ENCODE measurements at regions not wholly inside any gene's neighbourhood (a gene's known extent, or its start where the extent isn't known, plus 50 kb on each side); places are given as distances from the start of the nearest gene placed in this dataset.

DNA sequence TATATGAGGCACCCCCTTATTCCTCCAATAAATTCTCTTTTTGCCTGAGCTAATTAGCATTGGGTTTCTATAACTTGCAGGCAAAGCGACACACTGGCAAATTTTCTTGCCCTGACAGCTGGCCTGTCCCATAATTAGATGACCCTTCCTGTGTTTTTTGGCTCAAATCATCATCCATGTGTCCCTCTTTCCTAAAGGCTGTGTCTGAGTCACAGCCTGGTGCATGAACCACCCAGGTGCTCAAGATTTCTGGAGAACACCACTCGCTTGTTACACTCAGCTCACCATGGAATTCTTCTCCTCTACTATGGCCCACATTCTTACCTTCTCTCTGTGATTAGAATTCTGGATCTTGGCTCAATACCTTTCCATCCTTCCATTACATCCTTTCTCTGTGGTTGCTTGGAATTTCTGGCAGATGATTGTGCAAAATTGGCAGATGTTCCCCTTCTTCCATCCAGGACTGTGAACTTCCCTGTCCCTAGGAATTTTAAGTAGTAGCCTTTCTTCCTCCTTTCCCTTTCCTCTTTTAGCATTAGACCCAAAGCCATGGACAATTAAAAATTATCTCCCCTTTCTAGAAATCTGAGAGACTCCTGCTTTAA lies 116.0 kb upstream of the ANKRD1 start:
- no peak for DNase-seq (ENCODE audit: low read depth)

DNA sequence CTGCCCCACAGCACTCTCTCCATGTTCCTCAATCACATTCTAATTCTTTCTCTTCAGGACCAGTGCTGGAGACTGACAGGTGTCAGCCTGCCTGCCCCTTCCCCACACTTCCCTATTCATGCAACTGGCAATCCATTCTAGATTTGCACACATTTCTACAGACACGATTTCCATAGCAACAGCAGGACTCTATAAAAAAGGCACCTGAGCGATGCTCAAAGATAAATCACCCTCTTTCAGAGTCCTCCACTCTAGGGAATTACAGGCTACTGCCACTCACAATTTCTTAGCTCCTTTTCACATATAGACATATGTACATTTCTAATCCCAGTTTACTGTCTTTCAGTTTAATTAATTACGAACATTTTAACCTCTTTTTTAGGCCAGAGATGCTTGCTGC lies 118.1 kb upstream of the ANKRD1 start:
- no peak for DNase-seq (ENCODE audit: low read depth)

DNA sequence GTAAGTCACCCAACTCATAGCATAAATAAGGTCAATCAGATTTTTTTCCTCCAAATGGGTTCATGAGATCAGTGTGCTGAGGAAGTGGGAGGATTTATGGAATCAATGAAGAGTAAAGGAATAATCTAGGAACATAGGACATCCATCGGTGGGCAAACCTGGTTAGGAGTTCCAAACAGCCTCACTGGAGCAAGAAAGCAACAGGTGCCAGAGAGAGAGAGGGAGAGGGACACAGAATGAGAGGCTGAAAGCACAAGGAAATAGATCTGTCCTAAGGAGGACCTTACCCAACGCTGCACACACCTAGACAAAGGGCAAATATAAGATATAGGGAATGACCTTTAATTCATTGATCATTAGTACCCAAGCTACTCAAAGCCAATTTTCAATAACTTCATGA lies 119.5 kb upstream of the ANKRD1 start:
- DNase-seq (ENCODE audit: low read depth): no peak

DNA sequence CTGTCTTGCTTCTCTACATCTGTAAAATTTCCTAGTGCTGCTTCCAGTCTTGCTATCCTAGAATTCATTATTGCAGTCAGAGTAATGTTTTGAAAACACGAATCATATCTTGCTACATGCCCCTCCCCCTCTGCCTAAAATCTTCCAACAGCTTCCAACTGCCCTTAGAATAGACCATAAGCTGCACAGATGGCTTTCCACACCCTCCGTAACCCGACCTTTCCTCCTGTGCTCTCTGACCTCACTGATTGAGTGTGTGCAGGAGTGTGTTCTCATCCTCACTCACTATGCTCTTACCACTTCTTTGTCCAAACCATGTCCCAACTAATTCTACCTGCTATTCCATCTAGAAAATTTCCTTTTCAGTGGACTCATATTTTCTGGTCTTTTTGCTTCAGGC lies 121.2 kb upstream of the ANKRD1 start:
- no peak for DNase-seq (ENCODE audit: low read depth)

DNA sequence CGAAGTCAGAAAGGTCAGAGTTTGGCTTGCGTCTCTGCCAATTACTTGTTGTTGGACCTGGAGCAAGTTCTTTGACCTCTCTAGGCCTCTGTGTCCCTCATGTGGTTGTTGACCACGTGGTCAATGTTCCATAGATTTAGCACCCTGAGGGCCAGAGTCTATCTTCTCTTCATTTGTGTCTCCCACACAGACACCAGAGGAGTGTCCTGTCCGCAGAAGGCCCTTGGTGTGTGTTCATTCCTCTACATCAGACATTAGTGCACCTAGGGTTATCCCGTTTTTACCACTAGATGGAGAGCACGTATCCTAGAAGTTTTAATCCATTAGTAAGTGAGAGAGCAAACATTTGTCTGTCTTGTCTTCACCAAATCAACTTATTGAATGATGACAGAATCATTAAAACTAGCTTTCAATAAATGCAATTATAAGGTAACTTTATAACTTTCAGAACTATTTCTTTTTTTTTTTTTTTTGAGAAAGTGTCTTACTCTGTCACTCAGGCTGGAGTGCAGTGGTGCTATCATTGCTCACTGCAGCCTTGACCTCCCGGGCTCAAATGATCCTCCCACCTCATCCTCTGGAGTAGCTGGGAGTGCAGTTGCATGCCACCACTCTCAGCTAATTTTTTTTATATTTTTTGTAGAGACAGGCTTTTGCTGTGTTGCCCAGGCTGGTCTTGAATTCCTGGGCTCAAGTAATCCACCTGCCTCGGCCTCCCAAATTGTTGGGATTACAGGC lies 122.5 kb upstream of the ANKRD1 start:
- DNase-seq (ENCODE audit: low read depth): no peak

DNA sequence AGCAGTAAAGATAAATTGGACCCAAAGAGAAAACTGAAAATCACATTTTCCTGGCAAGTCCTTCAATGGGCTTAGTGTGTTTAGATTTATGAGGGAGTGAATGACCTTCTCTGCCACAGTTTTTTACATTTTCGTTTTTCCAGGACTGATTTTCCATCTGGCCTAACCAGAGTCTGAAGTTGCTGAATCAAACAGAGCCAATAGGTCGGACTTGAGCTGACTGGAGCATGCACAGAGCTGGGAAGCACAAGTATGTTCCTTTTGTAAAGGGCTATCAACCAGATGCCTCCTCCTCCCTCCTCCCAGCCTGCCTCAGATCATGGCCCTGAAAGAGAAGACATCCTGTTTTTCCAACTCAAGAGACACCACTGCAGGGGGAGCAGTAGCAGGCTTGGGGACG lies 126.0 kb upstream of the ANKRD1 start:
- no peak for DNase-seq (ENCODE audit: low read depth)

DNA sequence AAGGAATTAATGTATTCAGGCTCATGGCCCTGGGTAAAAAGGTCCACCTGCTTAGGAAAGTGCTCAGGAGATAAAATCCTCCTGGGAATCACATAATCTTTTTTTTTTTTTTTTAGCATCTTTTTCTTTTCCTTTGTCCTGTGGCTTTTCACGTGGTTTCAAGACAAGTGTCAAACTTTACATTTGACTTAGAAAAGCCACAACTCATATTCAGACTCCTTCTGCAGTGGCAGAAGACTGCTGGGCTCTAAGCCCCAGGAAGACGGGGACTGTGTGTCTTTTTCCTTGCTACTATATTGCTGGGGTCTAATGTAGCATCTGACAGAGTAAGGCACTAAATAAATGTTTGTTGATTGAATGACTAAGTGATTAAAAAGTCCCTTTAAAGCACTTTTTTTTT lies 127.5 kb upstream of the ANKRD1 start:
- DNase-seq (ENCODE audit: low read depth): no peak

DNA sequence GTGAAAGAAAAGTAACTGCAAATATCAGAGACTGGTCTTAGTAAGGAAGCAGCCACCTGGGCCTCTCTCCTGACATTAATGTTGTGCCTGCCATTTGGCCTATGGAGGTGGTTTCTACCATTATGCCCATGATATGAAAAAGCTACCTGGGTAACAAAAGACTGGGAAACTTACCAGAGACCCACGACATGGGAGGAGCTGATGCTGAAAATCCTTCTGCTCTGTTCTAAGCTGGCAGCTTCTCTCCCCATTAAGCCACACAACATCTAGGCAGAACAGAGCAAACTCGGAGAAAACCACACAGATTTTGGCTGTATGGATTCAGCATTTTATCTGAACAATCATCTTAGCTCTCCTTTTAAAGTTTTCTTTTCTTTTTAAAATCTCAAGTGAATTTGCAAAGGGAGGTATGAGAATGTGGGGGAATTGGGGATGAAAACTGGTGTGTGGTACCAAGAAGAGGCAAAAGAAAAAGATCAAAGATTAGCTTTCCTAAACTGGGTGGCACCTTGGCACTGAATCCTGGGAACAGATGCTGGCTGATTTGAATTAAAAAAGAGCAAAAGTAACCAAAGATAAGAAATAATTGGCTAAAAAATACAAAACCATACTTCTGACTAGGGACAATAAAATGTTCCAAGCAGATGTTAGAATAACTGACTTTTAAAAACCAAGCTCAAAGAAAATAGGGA lies 128.6 kb upstream of the ANKRD1 start:
- DNase-seq (ENCODE audit: low read depth): no peak

DNA sequence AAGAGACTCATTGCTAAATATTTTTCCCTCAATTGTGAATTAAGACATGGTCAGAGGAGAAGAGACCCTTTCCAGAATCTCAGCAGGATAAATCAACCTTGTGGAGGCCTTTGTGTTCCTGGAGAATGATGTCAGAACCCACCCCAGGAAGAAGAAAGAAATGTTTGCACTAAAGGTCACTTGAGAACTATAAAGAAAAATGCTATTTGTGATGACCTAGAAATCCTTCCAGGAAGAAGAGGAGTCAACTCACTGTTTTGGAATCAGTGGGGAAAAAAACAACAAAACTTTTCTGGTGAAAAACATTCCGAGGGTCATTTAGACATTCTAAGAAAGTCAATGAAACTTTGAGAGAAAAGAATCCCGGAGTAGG lies 129.1 kb upstream of the ANKRD1 start:
- no peak for DNase-seq (ENCODE audit: low read depth)

DNA sequence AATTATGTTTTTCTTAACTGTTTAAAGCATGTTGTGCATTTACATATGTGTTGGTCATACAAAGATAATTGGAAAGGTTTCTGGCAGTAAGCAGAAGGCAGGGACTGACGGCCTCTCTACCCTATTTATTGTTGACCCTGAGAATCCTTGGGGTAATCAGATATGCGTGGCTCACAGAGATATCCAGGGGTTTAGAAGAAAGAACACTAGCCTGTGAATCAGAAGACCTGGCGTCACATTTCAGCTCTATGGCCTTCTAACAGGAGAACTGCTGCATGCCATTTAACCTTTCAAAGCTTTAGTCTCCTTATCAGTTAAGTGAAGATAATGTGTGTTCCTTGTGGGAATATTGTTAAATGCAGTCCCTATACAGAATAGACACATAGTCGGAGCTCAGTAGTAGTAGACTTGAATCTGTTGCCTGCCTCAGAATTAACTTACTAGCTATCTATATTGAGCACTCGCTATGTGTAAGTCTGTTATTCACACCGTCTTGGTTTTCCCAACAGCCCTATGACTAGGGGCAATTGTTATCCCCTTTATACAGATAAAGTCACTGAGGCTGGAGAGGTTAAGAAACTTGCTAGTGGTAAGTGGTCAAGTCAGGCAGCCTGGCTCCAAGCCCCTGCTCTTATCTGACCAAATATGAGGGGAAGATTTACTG lies 129.6 kb upstream of the ANKRD1 start:
- no peak for DNase-seq (ENCODE audit: low read depth)

DNA sequence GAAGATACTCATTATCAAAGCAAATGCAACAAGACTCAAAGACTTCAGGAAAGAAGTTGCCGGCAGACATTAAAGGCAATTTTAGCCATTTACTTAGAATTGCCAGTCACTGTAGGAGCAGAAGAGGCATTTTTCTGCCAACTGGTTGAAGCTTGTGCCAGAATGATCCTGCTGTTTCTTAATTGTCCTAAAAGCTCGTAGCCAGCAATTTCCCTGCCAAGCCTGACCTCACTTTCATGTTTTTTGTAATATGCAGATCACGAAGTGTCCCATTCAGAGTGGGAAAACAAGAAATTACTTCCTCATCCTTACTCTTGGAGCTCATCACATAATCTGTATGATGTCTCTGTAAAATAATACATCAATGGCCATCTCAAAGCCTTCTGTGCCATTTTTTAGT lies 130.9 kb upstream of the ANKRD1 start:
- no peak for DNase-seq (ENCODE audit: low read depth)

DNA sequence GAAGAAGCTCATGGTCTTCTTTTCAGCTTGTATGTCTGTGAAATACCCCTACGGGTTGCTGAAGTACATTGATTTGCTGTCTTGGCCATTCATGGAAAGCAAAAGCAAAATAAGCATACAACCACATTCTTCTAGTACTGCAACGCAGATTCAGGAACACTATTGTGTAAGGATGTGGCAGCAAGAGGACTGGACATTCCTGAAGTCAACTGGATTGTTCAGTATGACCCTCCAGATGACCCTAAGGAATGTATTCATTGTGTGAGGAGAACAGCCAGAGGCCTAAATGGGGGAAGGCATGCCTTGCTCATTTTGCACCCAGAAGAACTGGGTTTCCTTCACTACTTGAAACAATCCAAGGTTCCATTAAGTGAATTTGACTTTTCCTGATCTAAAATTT lies 133.4 kb upstream of the ANKRD1 start:
- no peak for DNase-seq (ENCODE audit: low read depth)

DNA sequence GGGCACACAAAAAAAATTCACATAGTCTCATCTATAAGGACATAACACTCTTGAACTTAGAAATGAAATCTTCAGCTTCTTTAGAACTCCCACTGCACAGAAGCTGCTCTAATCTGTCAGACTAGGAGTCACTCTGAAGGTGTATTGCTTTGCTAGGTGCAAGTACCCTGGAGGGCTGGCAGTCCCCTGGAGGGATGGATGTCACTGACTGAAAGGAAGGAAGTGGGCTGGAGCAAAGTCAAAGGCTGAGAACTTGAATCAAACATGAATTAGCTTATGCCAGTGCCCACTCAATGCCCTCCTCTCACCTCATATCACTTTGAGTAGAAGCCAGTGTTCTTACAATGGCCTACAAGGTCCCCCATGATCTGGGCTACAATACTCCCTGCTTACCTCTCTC lies 140.3 kb upstream of the ANKRD1 start:
- no peak for DNase-seq (ENCODE audit: low read depth)

DNA sequence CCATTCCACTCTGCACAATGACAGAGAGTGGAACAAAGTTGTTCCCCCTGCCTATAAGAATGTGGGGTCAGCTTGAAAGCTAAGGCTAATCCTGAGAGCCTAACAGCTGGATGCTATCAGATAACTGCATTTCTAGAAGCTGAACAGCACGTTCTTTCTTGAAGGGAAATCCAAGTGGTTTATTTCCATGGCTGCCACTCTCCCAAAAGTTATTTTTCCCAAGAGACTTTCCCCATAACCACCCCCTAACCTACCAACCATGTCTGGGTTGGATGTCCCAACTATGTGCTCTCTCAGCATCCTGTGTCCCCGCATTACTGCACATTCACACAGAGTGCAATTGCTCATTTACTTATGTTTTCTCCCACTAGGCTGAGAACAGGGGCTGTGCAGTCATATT lies 140.7 kb upstream of the ANKRD1 start:
- no peak for DNase-seq (ENCODE audit: low read depth)

DNA sequence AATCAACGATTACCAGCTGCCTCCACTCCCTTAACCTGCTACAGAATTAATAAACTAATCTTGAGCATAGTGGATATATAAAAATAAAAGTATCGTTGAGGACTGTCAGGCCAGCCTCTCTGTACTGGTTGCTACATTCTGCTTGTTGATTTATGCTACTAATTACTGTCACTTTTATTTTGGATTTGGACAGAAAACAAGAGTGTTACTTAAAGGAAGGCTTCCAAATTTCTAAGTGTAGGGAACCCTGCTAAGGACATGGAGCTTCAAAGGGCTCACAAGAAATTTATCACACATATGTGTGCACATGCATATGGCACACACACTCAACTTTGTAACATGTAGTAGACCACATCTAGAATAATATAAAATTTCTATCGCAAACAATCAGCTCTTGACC lies 141.2 kb upstream of the ANKRD1 start:
- no peak for DNase-seq (ENCODE audit: low read depth)

DNA sequence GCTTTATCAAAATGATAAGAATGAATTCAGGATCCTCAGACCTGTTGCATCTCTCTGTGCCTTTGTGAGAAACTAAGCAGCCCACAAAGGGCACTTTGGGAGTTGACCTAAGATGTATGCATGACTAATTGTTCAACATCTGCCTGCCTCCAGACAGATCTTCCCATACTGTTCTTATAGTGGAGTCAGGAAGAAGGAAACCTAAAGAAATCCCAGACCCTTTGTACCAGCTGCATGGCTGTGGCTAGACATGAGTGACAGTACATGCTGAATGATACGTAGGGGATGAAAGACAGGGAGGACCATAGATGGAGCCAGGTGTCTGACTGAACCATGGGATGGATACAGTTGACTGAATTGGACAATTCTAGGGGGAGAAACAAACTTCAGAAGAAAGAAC lies 148.7 kb upstream of the PCGF5 start:
- no peak for DNase-seq (ENCODE audit: low read depth)

DNA sequence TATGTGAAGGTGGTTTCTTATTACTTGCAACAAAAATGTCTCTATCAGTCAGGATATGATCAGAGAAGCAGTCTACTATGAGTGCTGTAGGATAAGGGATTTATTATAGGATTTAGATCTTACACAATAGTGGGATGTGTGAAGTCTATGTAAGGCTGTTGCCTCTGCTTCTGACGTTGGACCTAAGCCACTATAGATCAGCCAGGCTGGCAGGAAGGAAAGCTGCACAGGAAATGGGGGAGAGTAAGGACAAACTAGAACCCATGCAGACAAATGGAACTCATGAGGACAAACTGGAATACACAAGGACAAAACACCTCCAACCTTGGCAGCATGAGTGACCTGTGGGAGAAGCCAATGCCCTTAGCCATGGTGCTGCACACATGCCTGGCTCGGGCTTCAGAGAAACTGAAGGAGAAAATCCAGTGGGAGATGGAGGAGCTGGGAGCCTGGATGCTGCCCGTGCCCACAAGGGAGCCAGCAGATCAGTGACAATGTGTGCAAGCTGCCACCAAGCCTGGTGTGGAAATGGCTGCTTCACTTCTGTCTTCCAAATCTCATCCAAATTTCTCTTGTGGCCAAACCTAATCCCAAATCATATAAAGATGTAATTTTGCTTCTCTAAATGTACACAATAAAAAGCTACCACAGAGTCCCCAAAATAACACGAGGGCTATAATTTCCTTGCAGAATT lies 147.0 kb upstream of the PCGF5 start:
- DNase-seq (ENCODE audit: low read depth): no peak

DNA sequence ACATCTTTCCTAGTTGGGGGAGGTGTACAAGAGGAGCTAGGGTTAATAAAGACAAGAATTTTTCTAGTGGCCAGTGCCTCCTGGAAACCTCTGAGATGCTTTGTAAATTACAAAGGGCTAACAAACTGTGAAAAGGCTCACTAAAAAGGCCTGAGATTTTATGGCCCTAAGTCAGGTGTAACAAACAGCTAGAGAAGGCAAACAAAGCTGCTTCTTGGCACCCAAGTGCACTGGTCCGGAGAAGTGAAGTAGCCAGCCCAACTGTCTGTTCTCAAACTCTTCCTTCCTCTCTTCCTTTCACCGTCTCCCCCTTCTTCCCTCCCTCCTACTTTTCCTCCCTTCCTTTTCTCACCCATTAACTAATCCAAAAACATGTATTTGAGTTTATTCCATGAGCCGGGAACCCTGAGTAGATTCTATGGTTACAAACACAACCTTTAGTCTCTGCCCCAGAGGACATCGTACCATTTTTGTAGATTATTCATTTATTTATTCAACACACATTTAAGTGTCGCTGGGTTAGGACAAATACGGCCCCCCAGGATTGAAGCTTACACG lies 143.4 kb upstream of the PCGF5 start:
- DNase-seq (ENCODE audit: low read depth): no peak

DNA sequence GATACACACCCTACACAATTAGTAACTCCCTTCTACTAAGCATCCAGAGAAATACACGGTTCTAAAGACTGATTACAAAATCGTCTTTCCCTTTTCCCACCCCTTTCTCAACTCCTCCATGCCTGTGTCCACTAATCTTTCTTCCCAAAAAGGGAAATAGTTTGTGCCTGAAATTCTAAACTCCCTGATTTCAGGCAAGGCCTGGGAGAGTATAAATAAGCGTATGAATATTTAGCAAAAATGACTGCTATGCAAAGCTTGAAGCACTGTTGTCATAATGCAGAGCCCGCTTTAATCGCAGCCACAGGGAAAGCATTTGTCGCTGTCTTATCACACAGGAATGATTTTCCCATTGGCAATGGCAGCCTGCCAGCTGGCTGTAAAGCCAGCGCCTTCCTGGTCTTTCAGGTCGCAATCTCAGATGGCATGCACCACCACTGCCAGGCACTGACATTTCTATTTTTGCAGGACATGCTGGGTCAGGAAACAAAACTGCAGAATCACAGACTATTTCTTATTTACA lies 142.9 kb upstream of the PCGF5 start:
- DNase-seq (ENCODE audit: low read depth): no peak

DNA sequence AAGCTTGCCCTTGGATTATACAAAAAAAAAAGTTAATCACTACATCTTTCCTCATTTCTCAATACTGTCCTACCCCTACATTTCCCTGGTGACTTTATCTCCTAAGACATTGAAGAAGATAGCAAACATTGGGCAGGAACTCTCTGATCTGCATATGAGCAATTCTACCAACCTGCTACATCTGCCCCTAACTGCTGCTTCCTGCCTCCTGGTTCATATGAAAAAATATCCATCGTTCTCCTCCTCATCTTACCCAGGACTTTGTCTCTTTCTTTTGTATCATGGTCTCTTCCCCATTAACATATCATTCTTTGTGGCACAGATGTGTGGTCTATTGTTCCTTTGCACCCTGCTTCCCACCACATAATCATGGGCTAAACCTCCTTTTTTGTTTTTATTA lies 139.7 kb upstream of the PCGF5 start:
- no peak for DNase-seq (ENCODE audit: low read depth)

DNA sequence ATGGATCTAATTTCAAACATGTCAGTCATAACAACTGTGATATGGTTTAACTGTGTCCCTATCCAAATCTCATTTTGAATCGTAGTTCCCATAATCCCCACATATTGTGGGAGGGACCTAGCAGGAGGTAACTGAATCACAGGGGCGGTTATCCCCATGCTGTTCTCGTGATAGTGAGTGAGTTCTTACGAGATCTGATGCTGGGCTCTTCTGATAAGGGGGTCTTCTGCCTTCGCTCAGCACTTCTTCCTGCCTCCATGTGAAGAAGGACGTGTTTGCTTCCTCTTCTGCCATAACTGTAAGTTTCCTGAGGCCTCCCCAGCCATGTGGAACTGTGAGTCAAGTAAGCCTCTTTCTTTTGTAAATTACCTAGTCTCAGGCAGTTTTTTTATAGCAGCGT lies 138.0 kb upstream of the PCGF5 start:
- DNase-seq (ENCODE audit: low read depth): no peak

All from non-pigmented ciliary epithelial cell (primary cell).